HL-60 (cell line): ENCODE measurements at regions not wholly inside any gene's neighbourhood (a gene's known extent, or its start where the extent isn't known, plus 50 kb on each side); places are given as distances from the start of the nearest gene placed in this dataset.

Experiments used
- DNase-seq, 2 experiments: peaks; one replicate each; pipeline ENCODE4 v3.0.0-alpha.2; 2010 to 2020; ENCODE audit warnings: low read depth in 1 of 2, low spot score in 1 of 2
- H3K27ac ChIP-seq: fragments of 250-450 bp; sonication (Bioruptor Pico); replicated peaks from 2 replicates; pipeline ENCODE4 v1.5.1; 2020; ENCODE audit warnings: mild to moderate bottlenecking, moderate library complexity
- H3K27me3 ChIP-seq: fragments of 250-450 bp; sonication (Bioruptor Pico); 2 replicates; pipeline ENCODE4 v1.5.1; 2021; ENCODE audit warnings: mild to moderate bottlenecking, moderate library complexity; ENCODE audit not compliant: insufficient read depth, poor library complexity, severe bottlenecking
- H3K4me3 ChIP-seq: replicated peaks from 2 replicates; pipeline ENCODE4 v1.5.1; 2011; ENCODE audit warnings: mild to moderate bottlenecking, control low read depth, low read length; ENCODE audit not compliant: insufficient read depth
- GABPA ChIP-seq: IDR thresholded peaks from 2 replicates; pipeline ENCODE4 v1.6.1; 2012; ENCODE audit warnings: low read depth
- POLR2AphosphoS5 ChIP-seq: IDR thresholded peaks from 2 replicates; pipeline ENCODE4 v1.6.1; 2012; ENCODE audit warnings: low read depth
- SPI1 ChIP-seq: IDR thresholded peaks from 2 replicates; pipeline ENCODE4 v1.6.1; 2012; ENCODE audit warnings: low read depth, mild to moderate bottlenecking, borderline replicate concordance
- TF ChIP-seq, protein P1 (sequence below): IDR thresholded peaks from one replicate; pipeline ENCODE4 v1.5.1; 2011; ENCODE audit warnings: low read length, control low read depth, inconsistent platforms; ENCODE audit not compliant: insufficient read depth
- TF ChIP-seq, protein P2 (sequence below): IDR thresholded peaks from 2 replicates; pipeline ENCODE4 v1.6.1; 2012; ENCODE audit warnings: low read depth; ENCODE audit not compliant: insufficient replicate concordance

DNA sequence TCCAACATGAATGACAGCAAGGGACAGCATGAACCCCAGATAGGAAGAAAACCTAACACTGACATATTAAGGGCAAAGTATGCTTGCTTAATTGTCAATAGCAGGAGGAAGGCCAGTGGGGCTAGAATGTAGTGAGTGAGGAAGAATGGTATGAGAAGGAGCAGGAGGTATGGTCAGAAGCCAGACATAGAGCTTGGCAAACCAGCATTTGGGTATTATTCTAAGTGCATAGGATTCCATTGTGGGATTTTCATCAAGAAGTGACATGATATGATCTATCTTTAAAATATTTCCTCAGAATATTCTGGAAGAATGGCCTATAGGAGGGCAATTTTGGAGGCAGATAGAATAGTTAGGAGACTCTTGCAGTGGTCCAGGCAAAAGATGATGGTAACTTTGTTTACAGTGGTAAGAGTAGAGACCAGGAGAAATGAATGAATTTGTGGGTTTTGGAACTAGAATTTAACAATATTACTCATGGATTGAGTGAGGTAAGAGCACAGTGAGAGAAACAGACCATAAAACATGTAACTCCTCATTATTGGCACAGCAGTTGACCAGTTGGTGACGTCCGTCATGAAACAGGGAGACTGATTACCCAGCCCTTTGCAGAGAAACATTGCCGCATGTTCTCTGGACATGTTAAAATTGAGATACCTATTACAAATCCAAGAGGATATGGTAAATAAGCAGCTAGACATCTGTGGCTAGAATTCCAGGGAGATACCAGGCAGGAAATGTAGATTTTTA lies 246.5 kb upstream of the HS3ST1 start:
- Histone ChIP-seq H3K27ac (no peak overlapping the region), H3K27me3 (no peaks in the 10 kb centered on the region), H3K4me3 (no peak overlapping the region)
- TF ChIP-seq, protein P1, sequence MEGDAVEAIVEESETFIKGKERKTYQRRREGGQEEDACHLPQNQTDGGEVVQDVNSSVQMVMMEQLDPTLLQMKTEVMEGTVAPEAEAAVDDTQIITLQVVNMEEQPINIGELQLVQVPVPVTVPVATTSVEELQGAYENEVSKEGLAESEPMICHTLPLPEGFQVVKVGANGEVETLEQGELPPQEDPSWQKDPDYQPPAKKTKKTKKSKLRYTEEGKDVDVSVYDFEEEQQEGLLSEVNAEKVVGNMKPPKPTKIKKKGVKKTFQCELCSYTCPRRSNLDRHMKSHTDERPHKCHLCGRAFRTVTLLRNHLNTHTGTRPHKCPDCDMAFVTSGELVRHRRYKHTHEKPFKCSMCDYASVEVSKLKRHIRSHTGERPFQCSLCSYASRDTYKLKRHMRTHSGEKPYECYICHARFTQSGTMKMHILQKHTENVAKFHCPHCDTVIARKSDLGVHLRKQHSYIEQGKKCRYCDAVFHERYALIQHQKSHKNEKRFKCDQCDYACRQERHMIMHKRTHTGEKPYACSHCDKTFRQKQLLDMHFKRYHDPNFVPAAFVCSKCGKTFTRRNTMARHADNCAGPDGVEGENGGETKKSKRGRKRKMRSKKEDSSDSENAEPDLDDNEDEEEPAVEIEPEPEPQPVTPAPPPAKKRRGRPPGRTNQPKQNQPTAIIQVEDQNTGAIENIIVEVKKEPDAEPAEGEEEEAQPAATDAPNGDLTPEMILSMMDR: no peak
- TF ChIP-seq, protein P2, sequence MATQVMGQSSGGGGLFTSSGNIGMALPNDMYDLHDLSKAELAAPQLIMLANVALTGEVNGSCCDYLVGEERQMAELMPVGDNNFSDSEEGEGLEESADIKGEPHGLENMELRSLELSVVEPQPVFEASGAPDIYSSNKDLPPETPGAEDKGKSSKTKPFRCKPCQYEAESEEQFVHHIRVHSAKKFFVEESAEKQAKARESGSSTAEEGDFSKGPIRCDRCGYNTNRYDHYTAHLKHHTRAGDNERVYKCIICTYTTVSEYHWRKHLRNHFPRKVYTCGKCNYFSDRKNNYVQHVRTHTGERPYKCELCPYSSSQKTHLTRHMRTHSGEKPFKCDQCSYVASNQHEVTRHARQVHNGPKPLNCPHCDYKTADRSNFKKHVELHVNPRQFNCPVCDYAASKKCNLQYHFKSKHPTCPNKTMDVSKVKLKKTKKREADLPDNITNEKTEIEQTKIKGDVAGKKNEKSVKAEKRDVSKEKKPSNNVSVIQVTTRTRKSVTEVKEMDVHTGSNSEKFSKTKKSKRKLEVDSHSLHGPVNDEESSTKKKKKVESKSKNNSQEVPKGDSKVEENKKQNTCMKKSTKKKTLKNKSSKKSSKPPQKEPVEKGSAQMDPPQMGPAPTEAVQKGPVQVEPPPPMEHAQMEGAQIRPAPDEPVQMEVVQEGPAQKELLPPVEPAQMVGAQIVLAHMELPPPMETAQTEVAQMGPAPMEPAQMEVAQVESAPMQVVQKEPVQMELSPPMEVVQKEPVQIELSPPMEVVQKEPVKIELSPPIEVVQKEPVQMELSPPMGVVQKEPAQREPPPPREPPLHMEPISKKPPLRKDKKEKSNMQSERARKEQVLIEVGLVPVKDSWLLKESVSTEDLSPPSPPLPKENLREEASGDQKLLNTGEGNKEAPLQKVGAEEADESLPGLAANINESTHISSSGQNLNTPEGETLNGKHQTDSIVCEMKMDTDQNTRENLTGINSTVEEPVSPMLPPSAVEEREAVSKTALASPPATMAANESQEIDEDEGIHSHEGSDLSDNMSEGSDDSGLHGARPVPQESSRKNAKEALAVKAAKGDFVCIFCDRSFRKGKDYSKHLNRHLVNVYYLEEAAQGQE: no peak
- TF ChIP-seq GABPA (no peak), SPI1 (no peak), POLR2AphosphoS5 (no peak)
- no peak for DNase-seq

DNA sequence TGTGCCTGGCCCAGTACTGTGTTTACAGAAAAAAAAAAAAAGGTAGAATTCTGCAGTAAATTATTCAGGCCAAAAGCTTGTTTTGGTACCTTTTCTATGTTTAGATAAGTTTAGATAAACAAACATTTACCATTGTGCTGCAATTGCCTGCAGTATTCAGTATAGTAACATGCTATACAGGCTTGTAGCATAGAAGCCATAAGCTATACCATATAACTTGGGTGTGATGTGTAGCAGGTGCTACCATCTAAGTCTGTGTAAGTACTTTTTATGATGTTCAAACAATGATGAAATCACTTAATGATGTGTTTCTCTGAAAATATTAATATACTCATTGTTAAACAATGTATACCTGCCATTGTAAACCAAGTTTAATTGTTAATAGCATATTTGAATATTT lies 241.6 kb upstream of the HS3ST1 start:
- no peaks in the 10 kb centered on the region for H3K27me3 ChIP-seq
- H3K27ac ChIP-seq: no peak overlapping the region
- H3K4me3 ChIP-seq: no peak overlapping the region
- TF ChIP-seq, protein P2: no peak
- TF ChIP-seq POLR2AphosphoS5 (no peak), SPI1 (no peak), GABPA (no peak)
- TF ChIP-seq, protein P1: no peak
- DNase-seq: no peak

DNA sequence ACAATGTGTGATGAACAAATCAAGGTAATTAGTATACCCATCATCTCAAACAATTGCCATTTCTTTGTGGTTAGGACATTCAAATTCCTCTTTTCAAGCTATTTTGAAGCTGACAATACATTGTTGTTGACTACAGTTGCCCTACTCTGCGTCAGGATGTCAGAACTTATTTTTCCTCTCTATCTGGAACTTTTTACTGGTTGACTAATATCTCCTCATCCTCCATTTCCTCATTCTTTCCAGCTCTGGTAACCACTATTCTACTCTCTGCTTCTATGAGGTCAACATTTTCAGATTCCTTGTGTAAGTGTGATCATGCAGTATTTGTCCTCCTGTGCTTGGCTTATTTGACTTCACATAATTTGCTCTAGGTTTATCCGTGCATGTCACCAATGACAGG lies 240.5 kb upstream of the HS3ST1 start:
- Histone ChIP-seq H3K27me3 (no peaks in the 10 kb centered on the region), H3K27ac (no peak overlapping the region), H3K4me3 (no peak overlapping the region)
- TF ChIP-seq, protein P2: no peak
- TF ChIP-seq, protein P1: no peak
- DNase-seq: no peak
